ENCODE measurements at regions not wholly inside any gene's neighbourhood (a gene's known extent, or its start where the extent isn't known, plus 50 kb on each side); places are given as distances from the start of the nearest gene placed in this dataset.

DNA sequence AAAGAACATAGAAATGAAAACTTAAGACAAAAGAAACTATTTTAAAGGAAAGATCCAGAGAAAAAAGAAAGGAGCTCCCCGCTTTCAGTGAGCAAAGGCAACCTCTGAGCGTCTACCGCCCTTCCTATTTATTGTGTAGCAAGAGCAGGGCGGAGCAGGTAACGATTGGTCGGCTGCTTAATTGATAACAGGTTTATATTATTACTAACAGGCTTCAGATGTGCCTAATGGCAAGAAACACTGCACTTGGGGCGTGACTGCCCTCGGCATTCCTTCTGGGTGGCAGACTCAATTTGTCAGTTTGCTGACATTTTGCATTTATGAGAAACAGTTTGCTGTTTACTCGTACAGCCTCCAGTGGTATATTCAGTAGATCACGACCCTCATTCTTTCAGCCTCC lies 482.7 kb upstream of the C9orf72 start:
- intact Hi-C loops (cut with DNase I; ENCODE audit: low total_unique reads), result no loop called here

DNA sequence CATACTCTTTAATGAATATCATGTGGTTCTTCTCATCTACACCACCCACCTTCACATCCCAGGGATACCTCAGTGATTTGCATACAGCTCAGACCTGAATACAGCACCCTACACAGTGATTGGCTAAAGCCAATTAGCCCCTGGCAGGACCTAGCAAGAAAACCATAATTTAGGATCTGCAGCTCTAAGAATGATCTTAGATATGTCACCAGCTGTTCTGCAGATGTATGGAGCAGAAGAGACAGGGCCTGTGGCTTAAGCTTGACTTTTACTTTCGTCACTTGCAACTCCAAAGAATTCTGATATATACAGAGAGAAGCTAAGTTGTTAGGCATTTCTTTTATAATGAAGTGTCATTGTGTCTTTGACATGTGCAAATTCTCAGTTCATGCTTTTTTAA lies 483.2 kb upstream of the C9orf72 start:
- no peaks in the 10 kb centered on the region for H3K9me3 ChIP-seq
- H3K4me1 ChIP-seq, result no peaks in the 10 kb centered on the region
- DNase-seq, result no peak
- TF ChIP-seq, protein P1, sequence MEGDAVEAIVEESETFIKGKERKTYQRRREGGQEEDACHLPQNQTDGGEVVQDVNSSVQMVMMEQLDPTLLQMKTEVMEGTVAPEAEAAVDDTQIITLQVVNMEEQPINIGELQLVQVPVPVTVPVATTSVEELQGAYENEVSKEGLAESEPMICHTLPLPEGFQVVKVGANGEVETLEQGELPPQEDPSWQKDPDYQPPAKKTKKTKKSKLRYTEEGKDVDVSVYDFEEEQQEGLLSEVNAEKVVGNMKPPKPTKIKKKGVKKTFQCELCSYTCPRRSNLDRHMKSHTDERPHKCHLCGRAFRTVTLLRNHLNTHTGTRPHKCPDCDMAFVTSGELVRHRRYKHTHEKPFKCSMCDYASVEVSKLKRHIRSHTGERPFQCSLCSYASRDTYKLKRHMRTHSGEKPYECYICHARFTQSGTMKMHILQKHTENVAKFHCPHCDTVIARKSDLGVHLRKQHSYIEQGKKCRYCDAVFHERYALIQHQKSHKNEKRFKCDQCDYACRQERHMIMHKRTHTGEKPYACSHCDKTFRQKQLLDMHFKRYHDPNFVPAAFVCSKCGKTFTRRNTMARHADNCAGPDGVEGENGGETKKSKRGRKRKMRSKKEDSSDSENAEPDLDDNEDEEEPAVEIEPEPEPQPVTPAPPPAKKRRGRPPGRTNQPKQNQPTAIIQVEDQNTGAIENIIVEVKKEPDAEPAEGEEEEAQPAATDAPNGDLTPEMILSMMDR (IDR thresholded peaks at IDR 0.05), result no peak
- no peaks in the 10 kb centered on the region for H3K27me3 ChIP-seq
- WGBS, 2 donors, result 86 to 100% methylated on average over 1 of the region's 1 CpG
- H3K4me3 ChIP-seq, result no peak overlapping the region
- no peak overlapping the region for H3K27ac ChIP-seq
- intact Hi-C loops (cut with DNase I; ENCODE audit: low total_unique reads), result no loop called here
- H3K36me3 ChIP-seq (ENCODE audit: low read depth, missing control alignments), result no peaks in the 10 kb centered on the region

More for the DNA sequence above, 482.7 kb upstream of the C9orf72 start:
- 67 to 71% methylated on average over 10 of the region's 10 CpGs for WGBS, 2 donors
- no peak overlapping the region for H3K27ac ChIP-seq
- no peaks in the 10 kb centered on the region for H3K9me3 ChIP-seq
- TF ChIP-seq, protein P1 (IDR thresholded peaks at IDR 0.05), result no peak
- no peak for TF ChIP-seq POLR2A (IDR thresholded peaks at IDR 0.05)
- H3K27me3 ChIP-seq, result no peaks in the 10 kb centered on the region
- H3K4me3 ChIP-seq, result no peak overlapping the region
- H3K36me3 ChIP-seq (ENCODE audit: low read depth, missing control alignments), result no peaks in the 10 kb centered on the region
- DNase-seq, result no peak
- no peaks in the 10 kb centered on the region for H3K4me1 ChIP-seq

DNA sequence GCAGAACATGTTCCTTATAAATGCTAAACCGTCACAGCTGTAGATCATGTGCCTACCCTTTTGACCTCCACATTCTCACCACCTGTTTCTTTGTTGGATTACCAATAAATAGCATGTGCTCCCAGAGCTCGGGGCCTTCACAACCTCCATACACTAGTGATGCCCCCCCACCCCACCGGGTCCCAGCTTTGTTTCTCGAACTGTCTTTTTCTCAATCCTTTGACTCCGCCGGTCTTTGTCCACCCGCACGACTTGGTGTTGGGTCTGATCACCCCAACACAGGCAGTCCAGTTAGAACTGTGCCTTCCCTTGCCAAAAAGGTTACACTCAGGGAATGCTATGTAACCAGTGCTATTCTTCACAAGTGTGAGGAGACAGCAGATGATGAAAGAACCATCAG lies 485.9 kb upstream of the C9orf72 start:
- TF ChIP-seq, protein P1 (IDR thresholded peaks at IDR 0.05), result no peak
- no peak for TF ChIP-seq POLR2A (IDR thresholded peaks at IDR 0.05)
- H3K36me3 ChIP-seq (ENCODE audit: low read depth, missing control alignments), result no peaks in the 10 kb centered on the region
- H3K4me3 ChIP-seq, result no peak overlapping the region
- H3K9me3 ChIP-seq, result no peaks in the 10 kb centered on the region
- intact Hi-C loops (cut with DNase I; ENCODE audit: low total_unique reads), result no loop called here
- no peaks in the 10 kb centered on the region for H3K27me3 ChIP-seq
- H3K27ac ChIP-seq, result no peak overlapping the region
- DNase-seq, result no peak
- no peaks in the 10 kb centered on the region for H3K4me1 ChIP-seq
- 94 to 95% methylated on average over 8 of the region's 8 CpGs for WGBS, 2 donors

DNA sequence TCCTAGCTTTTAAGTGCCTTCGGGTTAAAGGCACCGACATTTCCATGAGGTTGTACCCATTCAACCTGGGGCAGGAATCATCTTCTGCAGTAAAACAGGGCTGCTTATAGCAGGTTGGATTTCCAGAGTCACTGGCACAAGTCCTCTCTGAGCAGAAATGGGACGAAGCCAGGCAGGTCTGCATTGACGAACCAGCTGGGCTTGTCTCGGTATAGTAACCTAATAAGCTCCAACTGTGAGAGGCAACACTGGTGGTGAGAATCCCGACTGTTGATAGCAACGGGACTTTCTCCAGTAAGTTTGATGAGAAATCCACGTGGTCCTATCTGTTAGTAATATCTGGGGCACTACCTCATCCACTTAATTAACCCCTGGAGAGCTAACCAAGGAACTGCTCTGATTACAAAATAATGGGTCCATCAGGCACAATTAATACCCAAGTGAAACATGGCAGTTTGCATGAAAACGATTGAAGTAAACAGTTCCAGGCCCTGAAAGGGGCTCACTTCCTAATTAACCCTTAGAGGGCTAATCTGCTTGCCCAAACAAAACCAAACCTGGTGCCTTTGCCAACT lies 491.0 kb upstream of the C9orf72 start:
- no peak overlapping the region for H3K4me3 ChIP-seq
- no peaks in the 10 kb centered on the region for H3K36me3 ChIP-seq (ENCODE audit: low read depth, missing control alignments)
- TF ChIP-seq POLR2A (IDR thresholded peaks at IDR 0.05), result no peak
- TF ChIP-seq, protein P1 (IDR thresholded peaks at IDR 0.05), result no peak
- no peak for DNase-seq
- intact Hi-C loops (cut with DNase I; ENCODE audit: low total_unique reads), result no loop called here
- WGBS, 2 donors, result 54 to 70% methylated on average over 9 of the region's 9 CpGs
- H3K4me1 ChIP-seq, result no peaks in the 10 kb centered on the region
- no peak overlapping the region for H3K27ac ChIP-seq
- no peaks in the 10 kb centered on the region for H3K27me3 ChIP-seq
- H3K9me3 ChIP-seq, result no peaks in the 10 kb centered on the region

DNA sequence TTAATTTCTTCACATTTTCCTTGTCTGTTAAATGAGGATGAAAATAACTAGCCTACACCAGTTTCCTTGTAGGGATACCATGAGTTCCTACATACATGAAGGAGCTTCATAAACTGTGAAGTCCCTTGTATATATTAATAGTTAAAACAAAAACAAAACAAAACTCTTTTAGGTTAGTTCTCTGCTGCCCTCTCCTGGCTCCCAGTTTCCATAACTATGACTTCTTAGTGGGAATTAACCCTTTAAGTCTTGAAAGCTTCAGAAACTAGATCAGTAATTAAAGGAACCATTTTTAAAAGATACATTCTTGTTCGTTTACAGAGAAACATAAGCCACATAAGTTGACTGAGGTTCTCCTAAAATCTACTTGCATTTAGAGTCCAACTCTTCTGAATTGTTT lies 500.0 kb upstream of the C9orf72 start:
- TF ChIP-seq POLR2A (IDR thresholded peaks at IDR 0.05), result no peak
- TF ChIP-seq, protein P1 (IDR thresholded peaks at IDR 0.05), result peak; percentile 12 to 55 (median 24)
- Histone ChIP-seq H3K9me3 (no peaks in the 10 kb centered on the region), H3K4me1 (no peaks in the 10 kb centered on the region), H3K27me3 (no peaks in the 10 kb centered on the region), H3K36me3 (ENCODE audit: low read depth, missing control alignments) (no peaks in the 10 kb centered on the region), H3K27ac (no peak overlapping the region), H3K4me3 (no peak overlapping the region)
- WGBS, 2 donors, result 41 to 44% methylated on average over 1 of the region's 1 CpG
- intact Hi-C loops (cut with DNase I; ENCODE audit: low total_unique reads), result no loop called here
- peak; percentile 63 for DNase-seq

Measured in testis (tissue), 2 donors.